AG09319 (cell line): ENCODE measurements at regions not wholly inside any gene's neighbourhood (a gene's known extent, or its start where the extent isn't known, plus 50 kb on each side); places are given as distances from the start of the nearest gene placed in this dataset.

Experiments used
- DNase-seq: peaks from one replicate; pipeline ENCODE4 v3.0.0-alpha.2; 2010; ENCODE audit warnings: low read depth; ENCODE audit errors: extremely low read depth
- CTCF ChIP-seq: IDR thresholded peaks from 2 replicates; pipeline ENCODE4 v1.5.1; 2011; ENCODE audit warnings: low read depth, mild to moderate bottlenecking, inconsistent platforms, low read length, moderate library complexity

- TF ChIP-seq CTCF: no peak
These were observed 67.8 kb downstream of the ACTBL2 start for GRCh38 chr5:57414857-57415256.

DNA sequence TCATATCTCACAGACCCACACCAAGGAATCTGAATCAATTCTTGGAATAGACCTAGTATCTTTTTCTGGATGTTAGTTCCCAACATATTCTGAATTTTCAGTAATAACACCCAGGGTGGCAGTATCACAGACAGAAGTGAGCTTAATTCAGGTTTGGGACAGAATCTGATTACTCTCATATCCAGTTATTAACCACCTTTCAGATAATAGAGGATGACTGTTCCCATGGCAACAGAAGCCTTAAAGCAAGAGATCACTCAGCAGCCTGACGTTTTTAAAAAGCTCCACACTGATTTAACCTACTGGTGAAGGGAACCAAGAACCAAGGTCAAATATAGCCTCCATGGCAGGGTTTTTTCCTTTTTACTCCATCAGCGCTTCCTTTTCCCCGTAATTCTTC is 68.4 kb downstream of the ACTBL2 start:
- DNase-seq: no peak
- no peak for TF ChIP-seq CTCF

More at GRCh38 chr5:57414857-57415256, 67.8 kb downstream of the ACTBL2 start:
- DNase-seq: no peak

DNA sequence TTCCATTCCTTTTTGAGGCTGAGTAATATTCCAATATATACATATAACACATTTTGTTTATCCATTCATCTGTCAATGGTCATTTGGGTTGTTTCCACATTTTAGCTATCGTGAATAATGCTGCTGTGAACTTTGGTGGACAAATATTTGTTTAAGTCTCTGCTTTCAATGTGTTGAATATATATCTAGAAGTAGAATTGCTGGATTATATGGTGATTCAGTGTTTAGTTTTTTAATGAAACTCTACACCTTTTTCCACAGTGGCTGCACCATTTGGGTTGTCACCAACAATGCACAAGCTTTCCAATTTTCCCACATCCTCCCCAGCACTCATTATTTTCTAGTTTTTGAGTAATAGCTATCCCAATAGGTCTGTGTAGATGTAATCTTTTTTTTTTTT is 69.5 kb downstream of the ACTBL2 start:
- no peak for TF ChIP-seq CTCF
- DNase-seq: no peak

- no peak for TF ChIP-seq CTCF
- DNase-seq: no peak
These were observed 69.9 kb downstream of the ACTBL2 start for GRCh38 chr5:57412680-57413079.

DNA sequence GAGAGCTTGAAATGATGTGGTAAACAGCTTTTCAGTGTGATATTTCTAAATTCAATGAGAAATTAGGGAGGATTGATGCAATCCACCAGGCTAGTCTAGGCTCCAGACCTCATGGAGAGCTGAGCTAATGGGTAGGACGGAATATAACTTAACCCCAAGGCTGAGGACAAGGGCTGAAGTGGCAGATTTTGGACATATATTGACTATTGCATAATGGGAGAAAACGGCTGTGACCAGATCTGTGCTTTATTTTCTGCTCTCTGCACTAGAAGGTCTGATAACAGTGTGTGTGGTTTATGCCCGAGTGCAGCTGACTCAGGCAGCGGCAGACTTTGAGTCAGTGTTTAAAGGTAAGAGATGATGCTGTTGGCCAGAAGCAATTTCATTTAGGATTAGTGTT is 70.6 kb downstream of the ACTBL2 start:
- DNase-seq: peak; percentile 67
- TF ChIP-seq CTCF: no peak

DNA sequence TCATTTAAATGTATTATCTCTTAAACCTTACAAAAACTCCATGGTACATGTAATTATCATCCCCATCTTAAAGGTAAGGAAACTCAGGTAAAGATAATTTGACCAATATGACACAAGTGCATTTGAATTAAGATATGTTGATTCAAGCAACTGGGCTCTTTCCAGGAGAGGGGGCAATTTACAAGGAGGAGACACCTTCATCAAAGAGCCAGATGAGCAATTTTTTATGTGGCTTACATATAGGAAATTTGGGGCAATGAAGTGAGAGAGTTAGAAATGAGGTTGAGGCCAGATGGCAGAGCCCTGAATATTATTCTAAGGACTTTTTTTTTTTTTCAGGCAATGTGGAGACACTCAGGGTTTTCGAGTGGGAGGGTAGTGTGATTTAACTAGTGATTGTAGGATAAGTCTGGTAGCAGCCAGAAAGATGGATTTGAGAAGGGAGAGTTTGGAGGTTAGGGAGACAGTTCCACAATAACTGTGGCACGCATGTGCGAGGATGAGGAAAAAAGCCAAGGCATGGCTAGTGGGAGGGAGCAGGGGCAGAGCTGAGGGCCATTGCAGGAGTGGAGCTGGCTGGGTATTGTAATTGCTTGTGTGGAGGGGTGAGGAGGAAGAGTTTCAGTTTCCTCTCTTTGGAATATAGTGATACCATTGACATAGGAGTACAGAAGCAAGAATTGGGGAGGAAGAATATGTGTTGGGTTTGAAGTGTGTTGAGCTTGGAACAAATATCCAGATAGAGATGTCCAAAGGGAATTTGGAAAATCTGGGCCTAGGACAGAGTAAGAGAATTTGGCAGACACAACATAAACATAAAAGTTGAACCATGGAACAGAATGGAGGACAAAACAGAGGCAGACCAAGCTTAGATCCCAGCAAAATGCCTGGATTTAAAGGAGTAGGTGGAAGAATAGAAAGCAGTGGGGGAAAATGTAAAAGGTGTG is 72.0 kb downstream of the ACTBL2 start:
- TF ChIP-seq CTCF: no peak
- DNase-seq: no peak

- TF ChIP-seq CTCF: no peak
- peak; percentile 29 for DNase-seq
These were observed 73.9 kb downstream of the ACTBL2 start for GRCh38 chr5:57408714-57409113.
